ENCODE measurements at regions not wholly inside any gene's neighbourhood (a gene's known extent, or its start where the extent isn't known, plus 50 kb on each side); places are given as distances from the start of the nearest gene placed in this dataset.

DNA sequence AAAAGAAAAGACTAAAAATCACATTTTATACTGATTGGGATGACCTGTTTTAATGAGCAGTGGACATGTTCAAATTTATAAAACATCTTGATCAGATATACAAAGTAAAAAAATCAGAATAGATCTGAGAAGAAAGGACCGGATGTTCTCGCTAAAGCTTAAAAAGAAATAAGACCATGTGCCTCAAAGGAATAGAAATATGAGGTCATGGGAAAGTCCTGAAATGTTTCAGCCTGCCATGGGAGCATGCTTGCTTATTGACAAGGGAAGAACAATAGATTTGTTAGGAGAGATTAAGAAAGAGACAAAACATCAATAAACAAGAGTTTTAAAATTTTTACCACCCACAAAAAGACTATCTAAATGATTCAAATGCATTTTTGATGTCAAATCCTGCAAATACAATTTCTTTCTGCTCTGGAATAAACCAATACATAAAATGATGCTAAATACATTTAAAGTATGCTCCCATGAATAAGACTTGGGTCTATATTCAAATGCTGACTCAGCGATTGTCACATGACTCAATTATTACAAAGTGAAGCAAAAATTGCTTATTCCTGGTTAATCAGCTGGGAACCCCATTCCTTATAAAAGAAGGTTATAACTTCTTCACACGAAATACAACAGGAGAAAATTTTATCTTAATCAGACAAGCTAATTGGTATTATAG, 633.9 kb upstream of the PKDCC start:
- no peak for DNase-seq

DNA sequence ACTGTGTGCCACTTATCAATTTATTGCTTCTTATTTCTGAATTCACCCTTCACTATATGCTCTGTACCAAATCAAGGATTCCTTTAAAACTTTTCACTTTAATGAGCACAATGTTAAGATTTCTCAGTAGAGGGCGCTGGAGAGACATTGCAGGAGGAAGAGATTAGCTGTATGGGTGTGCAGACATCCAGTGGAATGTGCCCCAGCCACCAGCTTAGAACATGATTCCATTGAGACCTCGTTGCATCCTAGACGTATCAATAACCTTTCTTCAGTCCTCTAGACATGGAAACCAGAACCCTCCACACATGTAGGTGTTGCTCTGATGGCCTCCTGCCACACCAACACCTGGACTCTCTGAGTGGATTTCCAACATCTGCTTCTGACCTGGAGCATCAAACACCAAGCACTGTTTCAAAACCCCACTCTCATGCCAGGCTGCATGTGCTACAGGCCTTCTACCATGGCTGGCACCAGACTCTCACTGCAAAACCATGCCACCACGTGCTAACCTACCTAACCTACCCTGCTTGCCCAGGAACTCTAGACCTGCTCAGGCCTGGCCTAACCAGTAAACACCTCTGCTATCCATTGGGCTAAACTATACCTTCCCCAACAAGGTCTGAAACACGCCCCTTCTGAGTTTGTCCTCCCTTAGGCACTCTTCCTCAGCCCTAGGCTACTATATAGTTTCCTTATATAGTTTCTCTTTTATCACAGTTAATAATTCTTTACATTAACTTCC, 633.2 kb upstream of the PKDCC start:
- DNase-seq = peak; percentile 59

DNA sequence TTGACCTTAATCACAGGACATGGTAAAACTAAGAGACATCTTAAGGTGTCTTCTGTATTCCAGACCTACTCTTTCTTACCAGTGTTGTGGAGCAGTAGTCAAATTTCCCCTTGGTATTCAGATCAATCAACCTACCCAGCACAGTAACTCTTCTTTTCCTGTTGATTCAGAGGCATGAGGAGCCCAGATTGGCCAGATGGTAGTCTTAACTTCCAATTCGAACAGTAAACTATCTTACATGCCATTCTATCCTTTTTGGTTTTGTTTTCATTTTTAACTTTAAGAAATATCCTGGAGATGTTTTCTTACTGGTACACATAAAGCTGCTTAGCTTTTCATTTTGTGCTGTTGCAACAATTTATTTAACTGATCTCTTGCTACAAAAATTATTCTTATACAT, 630.3 kb upstream of the PKDCC start:
- no peak for DNase-seq

DNA sequence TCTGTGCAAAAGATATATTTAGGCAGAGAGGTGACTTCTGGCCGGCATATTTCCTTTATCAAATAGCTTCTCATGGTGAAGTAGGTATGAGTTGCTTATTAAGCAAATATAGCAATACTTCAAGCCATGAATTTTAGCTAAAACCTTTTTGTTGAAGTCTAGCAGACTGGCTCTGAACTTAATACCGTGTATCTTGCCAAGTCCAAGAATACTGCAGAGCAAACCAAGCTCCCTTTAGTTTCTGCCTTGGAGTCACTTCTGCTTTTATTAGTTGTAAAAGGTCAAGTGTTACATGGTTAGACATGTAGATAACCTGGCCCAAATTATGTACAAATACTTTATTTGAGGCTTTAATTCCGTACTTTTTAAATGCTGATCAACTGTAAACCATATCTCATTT, 627.6 kb upstream of the PKDCC start:
- DNase-seq = no peak

DNA sequence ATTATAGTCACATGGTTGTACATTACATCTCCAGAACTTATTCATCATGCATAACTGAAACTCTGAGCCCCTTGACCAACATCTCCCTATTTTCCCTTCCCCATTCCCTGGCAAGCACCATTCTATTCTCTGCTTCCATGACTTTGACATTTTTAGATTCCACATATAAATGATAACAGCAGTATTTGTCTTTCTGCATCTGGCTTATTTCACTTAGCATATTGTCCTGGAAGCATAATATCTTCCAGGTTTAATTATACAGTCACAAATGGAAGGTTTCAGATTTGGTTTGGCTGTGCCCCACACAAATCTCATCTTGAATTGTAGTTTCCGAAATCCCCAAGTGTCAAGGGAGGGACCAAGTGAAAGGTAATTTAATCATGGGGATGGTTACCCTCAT, 626.9 kb upstream of the PKDCC start:
- no peak for DNase-seq

DNA sequence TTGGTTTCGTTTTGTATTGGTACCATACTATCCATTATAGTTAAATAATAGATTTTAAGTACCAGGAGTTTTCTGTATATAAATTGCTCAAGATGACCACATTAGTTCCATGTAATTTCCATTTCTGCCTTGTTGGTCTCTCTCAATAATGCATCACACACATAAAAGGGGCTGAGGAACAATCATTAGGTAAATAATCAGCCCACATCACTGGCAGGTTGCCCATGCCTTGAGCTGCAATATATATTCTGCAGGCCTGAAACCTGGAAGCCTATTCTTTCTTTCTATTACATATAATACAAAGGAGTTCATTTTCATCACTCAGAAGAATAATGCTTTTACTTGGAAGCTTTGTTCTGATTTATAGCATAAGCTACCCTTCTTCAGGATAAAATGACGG, 616.1 kb upstream of the PKDCC start:
- DNase-seq = no peak

DNA sequence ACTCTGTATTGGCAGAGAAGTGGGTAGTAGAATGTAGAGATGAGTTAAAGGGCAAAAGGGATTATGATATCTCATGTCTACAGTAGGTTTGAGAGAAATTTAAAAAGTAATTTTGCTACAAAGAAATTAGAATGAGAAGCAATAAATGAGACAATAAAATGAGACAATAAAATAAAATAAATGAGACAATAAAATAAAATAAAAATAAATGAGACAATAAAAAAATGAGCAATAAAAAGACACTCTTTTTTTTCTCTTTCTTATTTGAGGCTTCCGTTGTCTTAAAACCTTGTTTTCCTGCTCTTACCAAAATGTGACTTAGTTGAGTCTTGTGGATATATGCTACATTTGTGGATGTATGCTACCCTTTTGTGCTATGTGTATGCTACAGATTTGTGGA, 615.4 kb upstream of the PKDCC start:
- DNase-seq = no peak

DNA sequence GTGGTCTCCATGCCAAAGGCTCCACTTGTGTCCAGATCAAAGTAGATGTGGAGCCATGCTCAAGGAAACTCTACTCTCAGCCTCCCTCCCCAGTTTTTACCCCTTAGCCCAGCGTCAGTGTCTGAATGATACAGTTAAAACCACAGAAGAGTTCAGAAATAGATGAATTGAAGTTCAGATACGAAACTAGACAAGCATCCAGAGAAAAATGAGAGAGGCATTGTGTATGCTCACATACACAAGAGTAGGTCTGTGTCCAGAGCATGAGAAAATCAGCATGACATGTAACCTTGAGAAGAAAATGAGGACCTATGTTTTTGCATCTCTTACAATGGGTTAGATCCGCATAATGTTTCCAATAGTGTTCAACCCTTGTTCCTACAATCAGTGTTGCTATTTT, 612.8 kb upstream of the PKDCC start:
- DNase-seq = no peak

DNA sequence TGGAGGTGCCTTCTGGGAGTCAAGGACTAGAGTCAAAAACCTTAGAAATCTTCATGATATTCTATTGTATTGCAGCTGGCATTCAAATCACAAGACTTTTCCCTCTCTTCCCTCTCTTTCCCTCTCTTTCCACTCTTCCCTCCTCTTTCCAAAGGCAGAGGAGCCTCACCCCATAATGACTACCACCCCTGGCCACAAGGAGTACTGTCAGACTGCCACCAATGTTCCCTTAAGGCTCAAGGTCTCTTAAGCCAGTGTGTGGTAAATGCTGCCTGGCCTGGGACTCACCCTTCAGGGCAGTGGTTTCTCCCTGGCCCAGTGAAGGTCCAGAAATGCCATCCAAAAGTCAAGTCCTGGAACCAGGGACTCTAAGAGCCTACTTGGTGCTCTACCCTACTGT, 605.9 kb upstream of the PKDCC start:
- no peak for DNase-seq

DNA sequence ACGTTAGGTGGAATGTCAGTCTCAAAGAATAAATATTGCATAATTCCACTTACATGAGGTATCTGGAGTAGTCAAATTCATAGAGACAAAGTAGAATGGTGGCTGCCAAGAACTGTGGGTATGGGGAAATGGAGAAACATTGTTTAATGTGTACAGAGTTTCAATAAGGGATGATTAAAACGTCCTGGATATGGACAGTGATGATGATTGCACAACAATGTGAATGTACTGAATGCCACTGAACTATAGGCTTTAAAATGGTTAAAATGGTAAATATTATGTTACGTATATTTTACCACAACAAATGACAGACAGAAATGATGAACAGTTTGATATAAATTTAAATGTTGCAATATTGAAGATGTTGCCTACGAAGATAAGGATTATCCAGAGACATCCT, 602.0 kb upstream of the PKDCC start:
- no peak for DNase-seq

DNA sequence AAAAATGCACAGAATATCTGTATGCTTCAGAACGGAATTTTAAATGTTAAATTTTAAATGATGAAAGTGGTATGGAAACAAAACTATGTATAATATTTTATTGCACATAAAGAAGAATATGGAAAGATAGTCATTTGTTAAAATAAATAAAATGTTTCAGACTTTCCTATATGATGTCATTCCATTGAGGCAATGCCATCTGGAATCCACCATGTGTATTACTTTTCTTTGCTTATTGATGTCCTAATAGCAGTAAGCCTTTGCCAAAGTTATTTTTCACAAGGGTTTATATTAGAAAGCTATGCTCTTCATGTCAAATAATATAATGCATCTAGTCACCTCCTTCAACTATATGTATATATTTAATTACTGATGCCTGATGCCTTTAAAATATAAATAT, 601.6 kb upstream of the PKDCC start:
- no peak for DNase-seq

DNA sequence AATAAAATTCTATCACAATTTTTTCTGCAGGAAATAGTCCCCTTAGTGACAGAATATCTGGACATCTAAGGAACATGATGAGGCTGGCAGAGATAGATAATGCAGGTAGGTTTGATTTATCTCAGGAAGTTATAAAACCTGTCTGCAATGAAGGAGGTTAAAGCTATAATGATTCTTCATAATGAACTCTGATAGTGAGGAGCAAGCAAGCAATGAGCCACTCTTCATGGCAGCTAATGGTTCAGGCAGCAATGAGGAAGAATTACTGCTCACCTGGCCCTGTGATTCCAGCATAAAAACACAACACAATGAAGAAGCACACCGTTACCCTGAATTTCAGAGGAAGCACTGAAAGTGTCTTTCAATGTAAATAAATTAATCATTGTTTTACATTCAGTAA, 599.6 kb upstream of the PKDCC start:
- DNase-seq = no peak

DNA sequence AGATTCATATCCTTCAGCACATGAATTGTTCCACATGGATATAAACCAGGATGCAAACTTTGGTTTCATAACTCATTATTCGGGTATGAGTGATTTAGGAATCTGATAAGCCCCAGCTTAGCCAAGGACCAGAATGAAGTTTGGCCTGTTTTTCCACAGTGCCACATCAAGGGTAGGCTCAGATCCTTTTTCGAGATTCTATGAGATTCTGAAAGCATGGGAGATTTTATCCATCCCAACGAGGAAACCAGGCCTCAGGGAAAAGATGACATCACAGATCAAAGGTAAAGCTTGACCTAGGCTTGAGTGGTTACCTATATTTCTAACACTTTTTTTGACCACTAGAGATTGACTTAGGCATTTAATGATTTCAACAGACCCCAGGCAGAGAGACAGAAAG, 590.8 kb upstream of the PKDCC start:
- DNase-seq = no peak

DNA sequence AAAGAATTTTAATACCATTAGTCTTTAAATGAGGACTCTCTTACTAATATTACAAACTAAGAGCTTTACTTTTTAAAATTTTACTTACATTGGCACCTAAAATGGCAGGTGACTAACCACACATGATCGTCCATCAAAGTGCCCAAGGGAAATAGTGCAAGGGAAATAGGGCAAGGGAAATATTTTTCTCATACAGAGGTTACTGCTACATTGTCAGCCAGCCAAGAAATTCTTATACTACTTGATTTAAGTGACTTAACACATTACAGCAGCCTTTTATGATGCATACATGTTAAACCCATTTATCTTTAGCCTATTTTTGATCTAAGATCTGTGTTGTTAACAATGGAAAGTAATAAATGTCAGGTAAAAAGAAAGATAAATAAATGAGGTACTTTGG, 587.2 kb upstream of the PKDCC start:
- DNase-seq = peak; percentile 7

DNA sequence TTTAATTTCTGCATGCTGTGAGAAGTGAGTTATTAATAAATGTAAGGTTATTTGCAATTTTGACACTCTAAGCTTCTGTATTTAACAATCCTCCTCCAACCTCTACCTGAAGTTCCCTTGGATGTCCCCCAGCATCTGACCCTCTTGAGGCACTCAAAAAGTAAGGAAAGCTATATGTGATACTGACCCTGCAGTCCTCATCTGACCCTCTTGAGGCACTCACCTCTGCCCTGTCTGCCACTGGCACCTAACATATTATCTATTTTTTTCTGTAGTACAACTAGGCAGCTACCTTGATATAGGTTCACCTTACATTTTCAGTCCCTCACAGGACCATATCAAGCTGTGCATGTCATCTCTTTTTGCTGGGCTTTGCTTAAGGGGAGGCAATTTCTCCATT, 583.4 kb upstream of the PKDCC start:
- DNase-seq = no peak

DNA sequence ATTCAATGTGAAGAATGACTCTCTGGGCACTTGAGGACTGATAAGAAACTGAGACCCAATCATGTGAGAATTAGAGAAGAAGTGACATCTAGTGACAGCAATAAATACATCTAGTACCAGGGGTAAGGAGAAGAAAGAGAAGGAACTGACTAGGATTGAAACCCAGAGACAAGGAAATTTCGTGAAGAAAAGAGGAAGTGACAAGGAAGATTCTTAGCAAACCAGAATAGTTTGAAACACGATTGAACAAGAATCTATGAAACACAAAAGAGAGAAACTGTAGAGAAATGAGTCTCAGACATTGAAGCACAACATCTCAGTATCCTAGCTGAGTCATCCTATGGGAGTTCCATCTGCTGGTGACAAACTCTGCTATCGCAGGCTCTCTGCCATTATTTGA, 571.9 kb upstream of the PKDCC start:
- DNase-seq = no peak

DNA sequence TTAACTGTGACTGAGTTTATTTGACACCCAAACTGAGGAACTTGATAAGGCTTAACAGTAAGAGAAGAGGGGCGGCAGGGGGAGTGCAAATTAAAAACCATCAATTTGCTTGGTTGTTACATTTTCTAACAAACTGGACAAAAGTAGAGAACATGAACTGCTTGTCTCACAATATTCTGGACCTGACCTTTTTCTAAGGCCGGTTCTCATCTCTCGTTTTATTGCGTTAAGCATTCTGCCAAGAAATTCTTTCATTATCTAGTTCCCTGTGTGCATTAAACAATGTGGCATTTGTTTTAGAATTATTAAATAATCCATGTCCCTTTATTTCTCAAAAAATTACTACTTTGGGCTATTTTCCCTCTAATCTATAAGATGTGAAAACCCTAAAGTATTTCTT, 565.2 kb upstream of the PKDCC start:
- no peak for DNase-seq

DNA sequence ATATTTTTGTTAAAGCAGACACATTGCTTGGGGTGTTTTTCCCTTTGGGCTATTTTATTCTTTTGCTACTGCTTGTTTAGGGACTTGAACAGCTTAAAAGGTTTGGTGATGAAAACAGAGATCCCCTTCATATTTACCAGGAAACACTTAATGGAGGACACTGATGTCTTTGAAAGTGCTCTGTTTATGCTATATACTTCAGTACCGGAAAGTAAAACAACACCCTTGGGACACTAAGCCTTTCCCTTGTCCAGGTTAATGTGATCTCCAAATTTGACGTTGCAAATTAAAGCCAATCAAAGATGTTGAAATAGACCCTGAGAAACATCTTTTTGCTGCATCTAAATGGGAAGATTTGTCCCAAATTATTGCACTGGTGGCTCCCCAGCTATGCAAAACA, 564.6 kb upstream of the PKDCC start:
- no peak for DNase-seq

DNA sequence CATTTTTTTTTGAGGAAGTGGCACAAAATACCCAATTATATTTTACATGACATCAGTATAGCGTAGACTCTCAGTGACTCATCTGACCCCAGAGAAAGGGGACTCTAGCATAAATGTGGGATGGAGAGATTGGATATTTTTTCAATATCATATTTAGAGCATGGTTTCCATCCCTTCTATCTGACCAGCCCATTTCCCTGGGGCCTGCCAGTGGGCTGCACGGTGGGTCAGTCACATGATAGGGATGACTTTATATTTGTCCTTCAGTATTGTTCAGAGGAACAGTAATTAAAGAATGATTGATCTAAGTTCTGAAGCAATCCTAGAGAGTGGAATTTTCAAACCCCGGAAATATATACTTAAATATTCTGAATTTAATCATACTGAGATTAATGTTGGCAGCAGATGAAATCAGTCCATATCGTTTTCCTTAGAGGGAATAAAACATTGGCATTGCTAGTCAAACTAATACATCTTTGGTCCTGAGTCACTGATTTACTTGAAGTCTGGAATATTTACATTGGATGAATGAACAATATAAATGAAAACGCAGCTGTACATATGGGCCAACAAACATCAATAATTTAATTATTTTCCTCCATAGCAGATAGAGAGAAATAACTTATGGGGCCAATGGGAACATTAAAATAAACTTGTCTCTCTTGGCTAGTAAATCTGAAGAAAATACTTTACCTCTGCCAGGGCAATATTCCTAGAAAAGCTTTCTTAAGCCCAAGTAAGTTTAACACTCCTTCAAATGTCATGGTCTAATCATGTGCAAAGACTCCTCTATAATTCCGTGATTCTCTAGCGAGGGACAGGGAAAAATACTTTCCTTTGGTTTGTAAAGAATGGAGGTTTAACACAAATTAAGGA, 563.6 kb upstream of the PKDCC start:
- DNase-seq = no peak

DNA sequence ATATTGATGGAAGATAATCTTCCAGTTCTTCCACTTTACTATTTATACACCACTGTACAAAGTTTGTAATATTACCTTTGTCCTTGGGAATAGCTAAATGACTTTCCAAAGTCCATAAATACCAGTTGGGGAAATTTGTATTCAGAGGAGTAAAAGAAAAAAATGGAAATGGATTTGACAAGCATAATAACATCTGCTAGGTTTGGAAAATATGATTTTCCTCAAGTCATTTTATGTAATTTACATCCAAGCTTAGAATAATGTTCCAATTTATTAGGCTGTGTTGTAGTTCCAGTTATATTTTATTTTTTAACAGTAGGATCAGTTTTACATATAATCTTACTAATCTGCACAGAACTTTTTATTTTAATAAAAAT, 563.0 kb upstream of the PKDCC start:
- DNase-seq = no peak

DNA sequence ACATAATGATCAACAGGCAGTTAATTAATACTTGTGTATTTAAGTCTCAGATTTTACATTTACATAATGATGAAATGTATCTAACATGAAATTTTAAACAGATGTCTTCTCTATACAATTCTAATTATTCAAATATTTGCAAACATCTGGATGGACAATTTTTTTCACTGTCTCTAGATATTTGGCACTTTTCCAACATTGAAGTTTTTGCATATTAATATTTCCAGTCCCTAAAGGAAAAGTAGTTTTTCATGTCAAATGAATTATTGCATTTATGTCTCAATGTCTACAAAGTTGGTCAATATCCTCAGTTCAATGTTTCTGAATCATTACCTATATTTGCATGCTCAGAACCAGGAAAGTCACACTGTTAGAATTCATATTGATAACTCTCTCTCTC, 560.9 kb upstream of the PKDCC start:
- no peak for DNase-seq

DNA sequence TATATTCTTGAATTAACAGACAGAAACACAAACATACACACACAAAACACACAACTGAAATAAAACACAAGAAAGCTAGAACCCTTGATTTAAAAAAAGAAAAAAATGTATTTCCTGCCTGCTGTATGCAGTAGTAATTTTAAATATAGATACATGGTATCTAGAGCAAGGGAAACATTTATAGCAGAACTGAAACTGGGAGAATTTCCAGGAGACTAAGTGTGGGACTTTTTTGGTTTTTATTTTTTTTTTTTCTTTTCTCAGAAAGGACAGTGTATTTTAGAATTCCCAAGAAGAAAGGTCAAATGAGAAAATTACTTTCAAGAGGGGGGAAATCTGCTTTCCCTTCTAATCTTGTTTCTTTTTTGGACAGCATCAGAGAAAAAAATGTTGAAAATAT, 558.9 kb upstream of the PKDCC start:
- no peak for DNase-seq

DNA sequence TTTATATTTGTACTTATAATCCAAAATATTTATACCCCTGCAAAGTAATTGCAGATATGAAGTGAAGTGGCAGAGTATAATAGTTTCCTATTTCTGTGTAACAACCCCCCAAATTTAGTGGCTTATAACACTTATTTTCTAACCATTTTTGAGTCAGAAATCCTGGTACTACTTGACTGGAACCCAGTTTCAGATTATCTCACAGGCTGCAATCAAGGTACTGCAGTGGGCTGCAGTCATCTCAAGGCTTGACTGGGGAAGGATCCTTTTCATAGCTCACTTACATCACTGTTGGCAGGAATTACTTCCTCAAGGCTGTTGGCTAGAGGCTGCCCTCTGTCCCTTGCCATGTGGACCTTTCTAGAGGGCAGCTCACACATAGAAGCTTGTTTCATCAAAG, 558.2 kb upstream of the PKDCC start:
- DNase-seq = no peak

DNA sequence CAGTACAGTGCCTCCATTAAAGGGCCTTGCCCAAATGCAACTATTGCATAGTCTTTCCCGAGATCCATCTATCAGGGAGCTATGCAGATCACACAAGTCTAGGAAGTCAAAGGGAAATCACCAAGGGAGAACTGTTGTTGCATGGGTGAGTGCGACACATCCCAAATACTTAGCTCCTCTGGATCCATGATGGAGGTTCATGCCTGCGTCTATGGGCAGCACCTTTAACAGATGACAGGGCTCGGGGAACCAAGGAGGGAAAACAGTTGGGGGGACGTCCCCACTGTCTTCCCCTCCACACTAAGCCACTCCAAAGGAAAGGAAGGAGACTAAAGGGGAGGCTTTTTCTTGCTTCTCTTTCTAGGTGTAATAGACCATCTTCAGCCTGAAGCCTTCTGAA, 552.8 kb upstream of the PKDCC start:
- no peak for DNase-seq
